ENCODE measurements at regions not wholly inside any gene's neighbourhood (a gene's known extent, or its start where the extent isn't known, plus 50 kb on each side); places are given as distances from the start of the nearest gene placed in this dataset.

GRCh38 chr4:161143375-161143774, 1020.4 kb downstream of the FSTL5 start:
- H3K4me3 Mint-ChIP-seq: no peak overlapping the region
- no peaks in the 10 kb centered on the region for H3K4me1 Mint-ChIP-seq
- no peak for TF ChIP-seq CTCF (IDR thresholded peaks at IDR 0.05)
- peaks cover 9% of the 10 kb centered on the region for H3K9me3 Mint-ChIP-seq
- no peak for DNase-seq
- no peaks in the 10 kb centered on the region for H3K36me3 Mint-ChIP-seq (ENCODE audit: low read depth)
- no peak overlapping the region for H3K27ac Mint-ChIP-seq
- H3K27me3 Mint-ChIP-seq (ENCODE audit: low read depth, poor library complexity): no peaks in the 10 kb centered on the region

GRCh38 chr4:161134795-161135194, 1029.0 kb downstream of the FSTL5 start:
- Mint-ChIP-seq H3K27me3 (ENCODE audit: low read depth, poor library complexity) (no peaks in the 10 kb centered on the region), H3K9me3 (peaks cover 19% of the 10 kb centered on the region), H3K27ac (no peak overlapping the region), H3K36me3 (ENCODE audit: low read depth) (no peaks in the 10 kb centered on the region), H3K4me3 (no peak overlapping the region), H3K4me1 (no peaks in the 10 kb centered on the region)
- no peak for TF ChIP-seq CTCF (IDR thresholded peaks at IDR 0.05)
- DNase-seq: no peak

- no peaks in the 10 kb centered on the region for H3K4me1 Mint-ChIP-seq
- no peak overlapping the region for H3K4me3 Mint-ChIP-seq
- no peak for DNase-seq
- H3K9me3 Mint-ChIP-seq: peaks cover 14% of the 10 kb centered on the region
- H3K27ac Mint-ChIP-seq: peak overlapping the region; percentile 58
- no peaks in the 10 kb centered on the region for H3K36me3 Mint-ChIP-seq (ENCODE audit: low read depth)
- H3K27me3 Mint-ChIP-seq (ENCODE audit: low read depth, poor library complexity): no peaks in the 10 kb centered on the region
- TF ChIP-seq CTCF (IDR thresholded peaks at IDR 0.05): no peak
These were observed 1030.1 kb downstream of the FSTL5 start for GRCh38 chr4:161133586-161134276.

GRCh38 chr4:161132715-161133425, 1030.9 kb downstream of the FSTL5 start:
- Mint-ChIP-seq H3K4me1 (no peaks in the 10 kb centered on the region), H3K4me3 (no peak overlapping the region), H3K27ac (no peak overlapping the region), H3K27me3 (ENCODE audit: low read depth, poor library complexity) (no peaks in the 10 kb centered on the region), H3K9me3 (peaks cover 7% of the 10 kb centered on the region), H3K36me3 (ENCODE audit: low read depth) (no peaks in the 10 kb centered on the region)
- no peak for DNase-seq
- TF ChIP-seq CTCF (IDR thresholded peaks at IDR 0.05): no peak

GRCh38 chr4:161121451-161121850, 1042.3 kb downstream of the FSTL5 start:
- Mint-ChIP-seq H3K4me3 (no peak overlapping the region), H3K36me3 (ENCODE audit: low read depth) (no peaks in the 10 kb centered on the region), H3K4me1 (no peaks in the 10 kb centered on the region), H3K27me3 (ENCODE audit: low read depth, poor library complexity) (peaks cover under 1% of the 10 kb centered on the region), H3K9me3 (peaks cover 14% of the 10 kb centered on the region), H3K27ac (no peak overlapping the region)
- no peak for TF ChIP-seq CTCF (IDR thresholded peaks at IDR 0.05)
- no peak for DNase-seq

GRCh38 chr4:161101881-161102280, 1061.9 kb downstream of the FSTL5 start:
- no peak overlapping the region for H3K4me3 Mint-ChIP-seq
- no peaks in the 10 kb centered on the region for H3K36me3 Mint-ChIP-seq (ENCODE audit: low read depth)
- H3K4me1 Mint-ChIP-seq: no peaks in the 10 kb centered on the region
- TF ChIP-seq CTCF (IDR thresholded peaks at IDR 0.05): no peak
- no peaks in the 10 kb centered on the region for H3K27me3 Mint-ChIP-seq (ENCODE audit: low read depth, poor library complexity)
- H3K27ac Mint-ChIP-seq: no peak overlapping the region
- no peaks in the 10 kb centered on the region for H3K9me3 Mint-ChIP-seq
- no peak for DNase-seq

Measured in nephron progenitor cell (in vitro differentiated cells).